Caco-2 (cell line): ENCODE measurements at regions not wholly inside any gene's neighbourhood (a gene's known extent, or its start where the extent isn't known, plus 50 kb on each side); places are given as distances from the start of the nearest gene placed in this dataset.
A peak's percentile ranks its signal among the peaks of the same experiment; 100 is the strongest.

Experiments
- BruUV-seq: library from RNA; stranded (reverse); fragments of 400-500 nt; replicated peaks from 2 replicates; lab custom pipeline; 2021; lab: Mats Ljungman, UMichigan
- CTCF ChIA-PET: fragments of 300-600 bp; sonication (Branson Sonifier 250); formaldehyde crosslinking; loops from one replicate; lab custom pipeline; 2022; ENCODE audit warnings: antibody characterized with exemption; lab: Charles Lee
- POLR2A ChIA-PET: fragments of 300-600 bp; sonication (Branson Sonifier 250); formaldehyde crosslinking; loops from one replicate; lab custom pipeline; 2022; ENCODE audit warnings: antibody characterized with exemption; lab: Charles Lee
- DNase-seq, 2 experiments: peaks; one replicate each; pipeline versions ENCODE4 v3.0.0 to v3.0.0-alpha.2; 2020 to 2022
- H3K27me3 ChIP-seq: replicated peaks from 2 replicates; pipeline ENCODE4 v1.6.0; 2011; ENCODE audit warnings: low read length; ENCODE audit not compliant: control insufficient read depth, insufficient read depth
- H3K36me3 ChIP-seq: 2 replicates; pipeline ENCODE4 v1.5.1; 2011; ENCODE audit warnings: low read length; ENCODE audit not compliant: control insufficient read depth, insufficient read depth
- H3K4me1 ChIP-seq: fragments of 250-450 bp; sonication (Bioruptor Pico); 2 replicates; pipeline ENCODE4 v1.5.1; 2020; ENCODE audit warnings: mild to moderate bottlenecking
- H3K4me3 ChIP-seq: 2 replicates; pipeline ENCODE4 v1.5.1; 2011; ENCODE audit warnings: low read depth, mild to moderate bottlenecking, control low read depth, low read length
- H3K9me3 ChIP-seq: fragments of 250-450 bp; sonication (Bioruptor Pico); 2 replicates; pipeline ENCODE4 v1.5.1; 2020; ENCODE audit warnings: mild to moderate bottlenecking, moderate library complexity
- H3K27ac Mint-ChIP-seq: one replicate; pipeline ENCODE4 v1.8.0; 2022; ENCODE audit warnings: mixed read lengths; ENCODE audit not compliant: unreplicated experiment
- H3K27me3 Mint-ChIP-seq: one replicate; pipeline ENCODE4 v1.8.0; 2022; ENCODE audit warnings: mixed read lengths; ENCODE audit not compliant: insufficient read depth, unreplicated experiment
- H3K36me3 Mint-ChIP-seq: one replicate; pipeline ENCODE4 v1.8.0; 2022; ENCODE audit warnings: mild to moderate bottlenecking, mixed read lengths; ENCODE audit not compliant: insufficient read depth, unreplicated experiment
- H3K4me1 Mint-ChIP-seq: one replicate; pipeline ENCODE4 v1.8.0; 2022; ENCODE audit warnings: low read depth, mixed read lengths; ENCODE audit not compliant: unreplicated experiment
- H3K4me3 Mint-ChIP-seq: one replicate; pipeline ENCODE4 v1.8.0; 2022; ENCODE audit warnings: mild to moderate bottlenecking, moderate library complexity, mixed read lengths; ENCODE audit not compliant: unreplicated experiment
- H3K9me3 Mint-ChIP-seq: one replicate; pipeline ENCODE4 v1.8.0; 2022; ENCODE audit warnings: mixed read lengths; ENCODE audit not compliant: unreplicated experiment
- intact Hi-C: fragments of 100-400 bp; cut with micrococcal nuclease; formaldehyde crosslinking; loops from one replicate; pipeline ENCODE4 v1.10.0; 2022; ENCODE audit not compliant: unreplicated experiment
- TF ChIP-seq, protein P1 (sequence below), 2 experiments: fragments of 200-600 bp in 1 of 2; IDR thresholded peaks; 1 replicate in 1 of 2; 2 replicates in 1 of 2; pipeline versions ENCODE4 v1.5.1 to v1.8.0; 2011 to 2022; ENCODE audit warnings: antibody characterized with exemption in 1 of 2, control low read depth in 1 of 2, inconsistent platforms in 1 of 2, low read depth in 1 of 2, low read length in 1 of 2, mild to moderate bottlenecking in 1 of 2, moderate library complexity in 1 of 2; ENCODE audit not compliant: insufficient read depth in 1 of 2, severe bottlenecking in 1 of 2, unreplicated experiment in 1 of 2

DNA sequence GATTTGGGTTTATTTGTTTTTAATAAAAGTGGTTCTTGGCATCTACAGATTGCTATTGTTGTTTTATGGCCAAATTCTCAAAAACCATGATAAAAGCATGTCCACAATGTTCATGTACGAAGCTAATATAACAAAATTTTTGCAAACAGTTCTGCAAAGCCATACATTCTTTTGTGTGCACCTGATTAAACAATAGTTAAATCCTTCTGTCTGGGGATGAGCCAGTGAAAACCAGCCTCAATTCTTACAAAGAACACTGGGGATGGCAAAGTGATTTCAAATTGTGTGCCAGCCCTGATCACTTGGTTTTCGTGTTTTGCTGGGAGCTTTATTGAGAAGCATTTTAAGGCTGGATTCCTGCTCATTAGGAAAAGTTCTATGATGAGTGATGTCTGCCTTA is 149.1 kb upstream of the MAGI3 start:
- Mint-ChIP-seq H3K9me3 (no peaks in the 10 kb centered on the region), H3K4me1 (peaks cover 14% of the 10 kb centered on the region), H3K27me3 (no peaks in the 10 kb centered on the region), H3K36me3 (no peaks in the 10 kb centered on the region), H3K4me3 (no peak overlapping the region), H3K27ac (no peak overlapping the region)
- intact Hi-C loops, result loop anchor here (1.0 to 5.0 kb wide), 3 partner anchors 24 to 66 kb away; no protein-coding TSS in a partner anchor
- TF ChIP-seq, protein P1, sequence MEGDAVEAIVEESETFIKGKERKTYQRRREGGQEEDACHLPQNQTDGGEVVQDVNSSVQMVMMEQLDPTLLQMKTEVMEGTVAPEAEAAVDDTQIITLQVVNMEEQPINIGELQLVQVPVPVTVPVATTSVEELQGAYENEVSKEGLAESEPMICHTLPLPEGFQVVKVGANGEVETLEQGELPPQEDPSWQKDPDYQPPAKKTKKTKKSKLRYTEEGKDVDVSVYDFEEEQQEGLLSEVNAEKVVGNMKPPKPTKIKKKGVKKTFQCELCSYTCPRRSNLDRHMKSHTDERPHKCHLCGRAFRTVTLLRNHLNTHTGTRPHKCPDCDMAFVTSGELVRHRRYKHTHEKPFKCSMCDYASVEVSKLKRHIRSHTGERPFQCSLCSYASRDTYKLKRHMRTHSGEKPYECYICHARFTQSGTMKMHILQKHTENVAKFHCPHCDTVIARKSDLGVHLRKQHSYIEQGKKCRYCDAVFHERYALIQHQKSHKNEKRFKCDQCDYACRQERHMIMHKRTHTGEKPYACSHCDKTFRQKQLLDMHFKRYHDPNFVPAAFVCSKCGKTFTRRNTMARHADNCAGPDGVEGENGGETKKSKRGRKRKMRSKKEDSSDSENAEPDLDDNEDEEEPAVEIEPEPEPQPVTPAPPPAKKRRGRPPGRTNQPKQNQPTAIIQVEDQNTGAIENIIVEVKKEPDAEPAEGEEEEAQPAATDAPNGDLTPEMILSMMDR (IDR thresholded peaks at IDR 0.05; ENCODE audit: insufficient read depth in 1 of 2, low read depth in 1 of 2, low read length in 1 of 2, severe bottlenecking in 1 of 2, unreplicated experiment in 1 of 2), result no peak
- H3K36me3 ChIP-seq, result no peaks in the 10 kb centered on the region
- no peak for DNase-seq
- no peaks in the 10 kb centered on the region for H3K27me3 ChIP-seq
- POLR2A ChIA-PET, result no interaction called here
- H3K4me1 ChIP-seq, result peaks cover 26% of the 10 kb centered on the region
- H3K9me3 ChIP-seq, result no peaks in the 10 kb centered on the region
- CTCF ChIA-PET, result no interaction called here
- BruUV-seq, result no TSS peak
- H3K4me3 ChIP-seq, result no peak overlapping the region

DNA sequence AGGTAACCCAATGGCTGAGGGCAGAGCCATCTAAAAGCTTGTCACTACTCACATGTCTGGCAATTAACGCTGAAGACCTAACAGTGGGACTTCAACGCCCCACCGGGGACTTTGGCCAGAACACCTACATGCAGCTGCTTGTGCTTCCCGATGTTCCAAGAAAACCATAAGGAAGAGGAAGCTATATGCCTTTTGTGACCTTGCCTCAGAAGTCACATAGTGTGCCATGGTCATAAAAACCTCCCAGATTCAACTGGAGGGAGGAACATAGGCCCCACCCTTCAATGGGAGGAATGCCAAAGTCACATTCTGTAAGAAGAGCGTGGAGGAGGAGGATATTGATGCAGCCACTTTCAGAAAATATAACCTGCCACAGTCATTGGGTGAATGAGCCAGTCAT is 147.8 kb upstream of the MAGI3 start:
- CTCF ChIA-PET, result no interaction called here
- peak; percentile 7 to 43 for DNase-seq
- no TSS peak for BruUV-seq

DNA sequence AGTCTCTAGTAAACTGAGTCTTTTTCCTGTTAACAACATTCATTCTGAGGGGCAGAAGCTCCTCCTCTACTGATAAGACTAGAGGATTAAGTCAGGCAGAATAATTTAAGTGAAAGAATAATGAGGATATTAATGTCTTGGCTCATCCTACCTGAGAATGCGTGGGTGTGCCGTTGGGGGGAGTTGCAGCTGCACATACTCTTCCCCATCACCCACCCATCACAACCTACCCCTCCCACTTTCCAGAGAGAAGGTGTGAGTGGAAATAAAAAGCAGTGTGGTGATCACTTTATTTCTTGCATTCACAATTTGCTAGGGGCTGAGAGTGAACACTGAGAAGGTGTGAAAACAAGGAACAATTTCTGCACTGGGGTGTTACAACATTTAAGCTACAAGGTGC is 146.8 kb upstream of the MAGI3 start:
- Histone ChIP-seq H3K4me1 (peaks cover 26% of the 10 kb centered on the region), H3K36me3 (no peaks in the 10 kb centered on the region), H3K27me3 (no peaks in the 10 kb centered on the region), H3K9me3 (no peaks in the 10 kb centered on the region), H3K4me3 (no peak overlapping the region)
- Mint-ChIP-seq H3K36me3 (no peaks in the 10 kb centered on the region), H3K9me3 (no peaks in the 10 kb centered on the region), H3K4me1 (peaks cover 27% of the 10 kb centered on the region), H3K27ac (no peak overlapping the region), H3K4me3 (no peak overlapping the region), H3K27me3 (no peaks in the 10 kb centered on the region)
- ChIA-PET POLR2A (no interaction called here), CTCF (no interaction called here)
- intact Hi-C loops, result loop anchor here (5.0 kb wide), 1 partner anchor 36 kb away; no protein-coding TSS in a partner anchor
- no peak for DNase-seq
- TF ChIP-seq, protein P1 (IDR thresholded peaks at IDR 0.05; ENCODE audit: insufficient read depth in 1 of 2, low read depth in 1 of 2, low read length in 1 of 2, severe bottlenecking in 1 of 2, unreplicated experiment in 1 of 2), result no peak
- no TSS peak for BruUV-seq

More for the DNA sequence above, 147.8 kb upstream of the MAGI3 start:
- TF ChIP-seq, protein P1 (IDR thresholded peaks at IDR 0.05; ENCODE audit: insufficient read depth in 1 of 2, low read depth in 1 of 2, low read length in 1 of 2, severe bottlenecking in 1 of 2, unreplicated experiment in 1 of 2), result no peak
- no peak overlapping the region for H3K4me3 ChIP-seq
- Mint-ChIP-seq H3K9me3 (no peaks in the 10 kb centered on the region), H3K27ac (no peak overlapping the region), H3K4me3 (no peak overlapping the region), H3K4me1 (peaks cover 23% of the 10 kb centered on the region), H3K36me3 (no peaks in the 10 kb centered on the region), H3K27me3 (no peaks in the 10 kb centered on the region)
- H3K4me1 ChIP-seq, result peaks cover 26% of the 10 kb centered on the region
- H3K9me3 ChIP-seq, result no peaks in the 10 kb centered on the region
- intact Hi-C loops, result loop anchor here (5.0 kb wide), 1 partner anchor 35 kb away; no protein-coding TSS in a partner anchor
- H3K36me3 ChIP-seq, result no peaks in the 10 kb centered on the region
- POLR2A ChIA-PET, result interaction anchor here (0.6 kb wide), 1 partner anchor 1309 kb away, joined by 4 read pairs; no protein-coding TSS in a partner anchor
- H3K27me3 ChIP-seq, result no peaks in the 10 kb centered on the region
